ENCODE measurements at regions not wholly inside any gene's neighbourhood (a gene's known extent, or its start where the extent isn't known, plus 50 kb on each side); places are given as distances from the start of the nearest gene placed in this dataset.

GRCh38 chr6:2582268-2582667 lies 168.5 kb downstream of the MYLK4 start:
- TF ChIP-seq, protein P1, sequence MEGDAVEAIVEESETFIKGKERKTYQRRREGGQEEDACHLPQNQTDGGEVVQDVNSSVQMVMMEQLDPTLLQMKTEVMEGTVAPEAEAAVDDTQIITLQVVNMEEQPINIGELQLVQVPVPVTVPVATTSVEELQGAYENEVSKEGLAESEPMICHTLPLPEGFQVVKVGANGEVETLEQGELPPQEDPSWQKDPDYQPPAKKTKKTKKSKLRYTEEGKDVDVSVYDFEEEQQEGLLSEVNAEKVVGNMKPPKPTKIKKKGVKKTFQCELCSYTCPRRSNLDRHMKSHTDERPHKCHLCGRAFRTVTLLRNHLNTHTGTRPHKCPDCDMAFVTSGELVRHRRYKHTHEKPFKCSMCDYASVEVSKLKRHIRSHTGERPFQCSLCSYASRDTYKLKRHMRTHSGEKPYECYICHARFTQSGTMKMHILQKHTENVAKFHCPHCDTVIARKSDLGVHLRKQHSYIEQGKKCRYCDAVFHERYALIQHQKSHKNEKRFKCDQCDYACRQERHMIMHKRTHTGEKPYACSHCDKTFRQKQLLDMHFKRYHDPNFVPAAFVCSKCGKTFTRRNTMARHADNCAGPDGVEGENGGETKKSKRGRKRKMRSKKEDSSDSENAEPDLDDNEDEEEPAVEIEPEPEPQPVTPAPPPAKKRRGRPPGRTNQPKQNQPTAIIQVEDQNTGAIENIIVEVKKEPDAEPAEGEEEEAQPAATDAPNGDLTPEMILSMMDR (conservative IDR thresholded peaks at IDR 0.05) = no peak
- Mint-ChIP-seq H3K36me3 (ENCODE audit: low read depth) (peaks cover 8% of the 10 kb centered on the region), H3K27me3 (ENCODE audit: low read depth) (peaks cover 2% of the 10 kb centered on the region), H3K27ac (ENCODE audit: unreplicated experiment) (no peak overlapping the region), H3K4me3 (no peak overlapping the region), H3K9me3 (peaks cover 10% of the 10 kb centered on the region), H3K4me1 (peaks cover 26% of the 10 kb centered on the region)
- no peak for DNase-seq (ENCODE audit: low read depth, low spot score)

DNA sequence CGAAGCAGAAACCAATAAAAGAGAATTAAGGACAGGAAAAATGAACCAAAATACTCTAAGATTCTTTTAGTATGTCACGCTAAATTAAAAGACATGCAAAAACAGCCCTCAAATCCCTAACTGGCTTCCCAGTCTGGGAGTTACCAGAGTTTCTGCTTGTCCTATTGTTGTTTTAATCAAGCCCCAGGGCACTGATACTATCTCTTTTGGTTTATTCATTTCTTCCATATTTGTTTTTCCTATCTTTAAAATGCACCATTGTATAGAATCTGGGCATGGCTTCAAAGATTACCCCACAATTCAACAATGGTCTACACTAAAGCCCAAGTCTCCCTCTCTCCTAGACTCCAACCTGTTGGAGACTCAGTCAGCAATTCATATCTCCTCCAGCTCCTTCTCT lies 169.1 kb downstream of the MYLK4 start:
- H3K27ac Mint-ChIP-seq (ENCODE audit: unreplicated experiment) = peak overlapping the region; percentile 90
- peaks cover 2% of the 10 kb centered on the region for H3K27me3 Mint-ChIP-seq (ENCODE audit: low read depth)
- H3K9me3 Mint-ChIP-seq = peaks cover 7% of the 10 kb centered on the region

GRCh38 chr6:2581011-2581410 lies 169.7 kb downstream of the MYLK4 start:
- H3K36me3 Mint-ChIP-seq (ENCODE audit: low read depth) = no peaks in the 10 kb centered on the region

More for the DNA sequence above, 169.1 kb downstream of the MYLK4 start:
- Mint-ChIP-seq H3K36me3 (ENCODE audit: low read depth) (peaks cover 6% of the 10 kb centered on the region), H3K4me1 (peaks cover 30% of the 10 kb centered on the region), H3K4me3 (no peak overlapping the region)
- DNase-seq (ENCODE audit: low read depth, low spot score) = no peak
- TF ChIP-seq, protein P1 (conservative IDR thresholded peaks at IDR 0.05) = no peak

GRCh38 chr6:2579804-2580570 lies 170.7 kb downstream of the MYLK4 start:
- H3K9me3 Mint-ChIP-seq = peaks cover 7% of the 10 kb centered on the region
- no peak overlapping the region for H3K27ac Mint-ChIP-seq (ENCODE audit: unreplicated experiment)
- peaks cover 4% of the 10 kb centered on the region for H3K36me3 Mint-ChIP-seq (ENCODE audit: low read depth)
- H3K27me3 Mint-ChIP-seq (ENCODE audit: low read depth) = peaks cover 2% of the 10 kb centered on the region
- peaks cover 35% of the 10 kb centered on the region for H3K4me1 Mint-ChIP-seq
- no peak for DNase-seq (ENCODE audit: low read depth, low spot score)
- TF ChIP-seq, protein P1 (conservative IDR thresholded peaks at IDR 0.05) = no peak
- no peak overlapping the region for H3K4me3 Mint-ChIP-seq

More at GRCh38 chr6:2581011-2581410, 169.7 kb downstream of the MYLK4 start:
- TF ChIP-seq, protein P1 (conservative IDR thresholded peaks at IDR 0.05) = no peak
- peaks cover 2% of the 10 kb centered on the region for H3K27me3 Mint-ChIP-seq (ENCODE audit: low read depth)
- H3K4me1 Mint-ChIP-seq = peaks cover 35% of the 10 kb centered on the region
- H3K4me3 Mint-ChIP-seq = no peak overlapping the region
- DNase-seq (ENCODE audit: low read depth, low spot score) = no peak
- peaks cover 7% of the 10 kb centered on the region for H3K9me3 Mint-ChIP-seq
- H3K27ac Mint-ChIP-seq (ENCODE audit: unreplicated experiment) = peak overlapping the region; percentile 90

- H3K9me3 Mint-ChIP-seq = peaks cover 11% of the 10 kb centered on the region
- peaks cover 35% of the 10 kb centered on the region for H3K4me1 Mint-ChIP-seq
- TF ChIP-seq, protein P1 (conservative IDR thresholded peaks at IDR 0.05) = no peak
- H3K36me3 Mint-ChIP-seq (ENCODE audit: low read depth) = peaks cover 5% of the 10 kb centered on the region
- no peak overlapping the region for H3K4me3 Mint-ChIP-seq
- peaks cover 2% of the 10 kb centered on the region for H3K27me3 Mint-ChIP-seq (ENCODE audit: low read depth)
- no peak overlapping the region for H3K27ac Mint-ChIP-seq (ENCODE audit: unreplicated experiment)
- DNase-seq (ENCODE audit: low read depth, low spot score) = no peak
Measured at GRCh38 chr6:2579241-2579761, 171.4 kb downstream of the MYLK4 start.

Measured in neural crest cell (in vitro differentiated cells).